Mucosa of descending colon (tissue), 3 donors: ENCODE measurements at regions not wholly inside any gene's neighbourhood (a gene's known extent, or its start where the extent isn't known, plus 50 kb on each side); places are given as distances from the start of the nearest gene placed in this dataset.
"Not testable (repeated sequence)": the region's sequence is repeated elsewhere in the genome, so short reads cannot be mapped to it uniquely, and the experiment has no call there.

Experiments used
- ATAC-seq: fragments of 200-7000 bp; cut with Tn5 transposase; one replicate; pipeline ENCODE4 v1.9.1; 2020; ENCODE audit warnings: mild to moderate bottlenecking, moderate library complexity
- DNase-seq, 3 donors: peaks; one replicate each; pipeline ENCODE4 v3.0.0-alpha.2; 2020
- H3K36me3 ChIP-seq: fragments of 200-600 bp; one replicate; pipeline ENCODE4 v1.8.0; 2021; ENCODE audit warnings: low read depth, mild to moderate bottlenecking
- H3K4me1 ChIP-seq: fragments of 200-600 bp; one replicate; pipeline ENCODE4 v1.8.0; 2021; ENCODE audit warnings: low read depth, mild to moderate bottlenecking
- H3K4me3 ChIP-seq: fragments of 200-600 bp; one replicate; pipeline ENCODE4 v1.8.0; 2021; ENCODE audit warnings: mild to moderate bottlenecking
- H3K9me3 ChIP-seq: fragments of 200-600 bp; one replicate; pipeline ENCODE4 v1.8.0; 2021; ENCODE audit warnings: mild to moderate bottlenecking
- CTCF ChIP-seq: fragments of 200-600 bp; IDR thresholded peaks from one replicate; pipeline ENCODE4 v1.8.0; 2022; ENCODE audit warnings: antibody characterized with exemption, mild to moderate bottlenecking
- intact Hi-C, 2 donors: fragments of 100-400 bp; cut with DNase I in 1 of 2; cut with micrococcal nuclease in 1 of 2; formaldehyde crosslinking; loops; one replicate each; pipeline versions ENCODE4 v1.11.0 to v1.11.1; 2022; cut with DNase I, micrococcal nuclease
- donor health status: DM: no; HTN: no; CAD: no; lungs with moderate emphysema.
- donor health status: DM: no; HTN: no; CAD: no.
- donor health status: DM: no; HTN: yes; CAD: no.

GRCh38 chr2:84177733-84178132 lies 281.3 kb downstream of the SUCLG1 start:
- no peaks in the 10 kb centered on the region for H3K36me3 ChIP-seq
- DNase-seq (no peak), ATAC-seq (no peak)

GRCh38 chr2:84175970-84176369 lies 283.1 kb downstream of the SUCLG1 start:
- H3K4me3 ChIP-seq, result no peak overlapping the region
- intact Hi-C loops, result no loop called here
- no peaks in the 10 kb centered on the region for H3K36me3 ChIP-seq
- H3K4me1 ChIP-seq, result no peaks in the 10 kb centered on the region
- ATAC-seq (no peak), DNase-seq (no peak)
- no peak for TF ChIP-seq CTCF
- H3K9me3 ChIP-seq, result no peaks in the 10 kb centered on the region

More at GRCh38 chr2:84177733-84178132, 281.3 kb downstream of the SUCLG1 start:
- Histone ChIP-seq H3K4me3 (no peak overlapping the region), H3K4me1 (no peaks in the 10 kb centered on the region), H3K9me3 (no peaks in the 10 kb centered on the region)
- TF ChIP-seq CTCF, result no peak
- intact Hi-C loops, result no loop called here

GRCh38 chr2:84175340-84175739 lies 283.7 kb downstream of the SUCLG1 start:
- no peak for TF ChIP-seq CTCF
- Histone ChIP-seq H3K36me3 (no peaks in the 10 kb centered on the region), H3K4me3 (no peak overlapping the region), H3K9me3 (no peaks in the 10 kb centered on the region), H3K4me1 (no peaks in the 10 kb centered on the region)
- DNase-seq (no peak), ATAC-seq (no peak)
- intact Hi-C loops, result no loop called here

GRCh38 chr2:84173041-84173440 lies 286.0 kb downstream of the SUCLG1 start:
- Histone ChIP-seq H3K4me1 (no peaks in the 10 kb centered on the region), H3K36me3 (no peaks in the 10 kb centered on the region), H3K4me3 (no peak overlapping the region), H3K9me3 (no peaks in the 10 kb centered on the region)
- no peak for DNase-seq
- no peak for TF ChIP-seq CTCF
- ATAC-seq, result no peak
- intact Hi-C loops, result no loop called here

- DNase-seq, result no peak
- Histone ChIP-seq H3K4me3 (no peak overlapping the region), H3K36me3 (no peaks in the 10 kb centered on the region), H3K9me3 (no peaks in the 10 kb centered on the region), H3K4me1 (no peaks in the 10 kb centered on the region)
- no peak for ATAC-seq
- TF ChIP-seq CTCF, result no peak
- intact Hi-C loops, result no loop called here
These were observed 288.1 kb downstream of the SUCLG1 start for GRCh38 chr2:84170979-84171378.

GRCh38 chr2:84169871-84170270 lies 289.2 kb downstream of the SUCLG1 start:
- intact Hi-C loops, result no loop called here
- TF ChIP-seq CTCF, result no peak

GRCh38 chr2:84168552-84168951 lies 290.5 kb downstream of the SUCLG1 start:
- DNase-seq, intact Hi-C loops, ATAC-seq, H3K4me1 ChIP-seq, H3K9me3 ChIP-seq, H3K4me3 ChIP-seq, H3K36me3 ChIP-seq: not testable (repeated sequence)

More at GRCh38 chr2:84169871-84170270, 289.2 kb downstream of the SUCLG1 start:
- DNase-seq, result no peak
- no peaks in the 10 kb centered on the region for H3K9me3 ChIP-seq
- no peak for ATAC-seq
- H3K36me3 ChIP-seq, result no peaks in the 10 kb centered on the region
- H3K4me1 ChIP-seq, result no peaks in the 10 kb centered on the region
- no peak overlapping the region for H3K4me3 ChIP-seq
